ENCODE measurements at regions not wholly inside any gene's neighbourhood (a gene's known extent, or its start where the extent isn't known, plus 50 kb on each side); places are given as distances from the start of the nearest gene placed in this dataset.

GRCh38 chr21:25097648-25098047 lies 509.6 kb downstream of the MRPL39 start:
- Mint-ChIP-seq H3K4me1 (peaks cover 8% of the 10 kb centered on the region), H3K27me3 (no peaks in the 10 kb centered on the region), H3K27ac (peak overlapping the region; percentile 39), H3K4me3 (no peak overlapping the region), H3K36me3 (no peaks in the 10 kb centered on the region), H3K9me3 (no peaks in the 10 kb centered on the region)
- DNase-seq (ENCODE audit: low spot score in 2 of 2) (no peak), ATAC-seq (ENCODE audit: low read depth) (no peak)

GRCh38 chr21:25094695-25095094 lies 512.6 kb downstream of the MRPL39 start:
- H3K27me3 Mint-ChIP-seq = no peaks in the 10 kb centered on the region
- H3K4me1 Mint-ChIP-seq = peaks cover 8% of the 10 kb centered on the region
- no peak overlapping the region for H3K4me3 Mint-ChIP-seq
- no peak for ATAC-seq (ENCODE audit: low read depth)
- H3K27ac Mint-ChIP-seq = no peak overlapping the region
- peaks cover 2% of the 10 kb centered on the region for H3K9me3 Mint-ChIP-seq
- no peak for DNase-seq (ENCODE audit: low spot score in 2 of 2)
- no peaks in the 10 kb centered on the region for H3K36me3 Mint-ChIP-seq

GRCh38 chr21:25092441-25093011 lies 514.8 kb downstream of the MRPL39 start:
- Mint-ChIP-seq H3K4me3 (no peak overlapping the region), H3K36me3 (no peaks in the 10 kb centered on the region), H3K27me3 (no peaks in the 10 kb centered on the region), H3K27ac (no peak overlapping the region), H3K4me1 (peaks cover 5% of the 10 kb centered on the region), H3K9me3 (peaks cover 2% of the 10 kb centered on the region)
- ATAC-seq (ENCODE audit: low read depth) = no peak
- no peak for DNase-seq (ENCODE audit: low spot score in 2 of 2)

GRCh38 chr21:25081096-25081495 lies 526.2 kb downstream of the MRPL39 start:
- no peak overlapping the region for H3K27ac Mint-ChIP-seq

GRCh38 chr21:25080661-25081060 lies 526.6 kb downstream of the MRPL39 start:
- ATAC-seq (ENCODE audit: low read depth) (no peak), DNase-seq (ENCODE audit: low spot score in 2 of 2) (no peak)
- no peaks in the 10 kb centered on the region for H3K9me3 Mint-ChIP-seq
- no peaks in the 10 kb centered on the region for H3K4me1 Mint-ChIP-seq
- H3K27me3 Mint-ChIP-seq = no peaks in the 10 kb centered on the region
- no peak overlapping the region for H3K4me3 Mint-ChIP-seq
- no peak overlapping the region for H3K27ac Mint-ChIP-seq
- H3K36me3 Mint-ChIP-seq = no peaks in the 10 kb centered on the region

More at GRCh38 chr21:25081096-25081495, 526.2 kb downstream of the MRPL39 start:
- ATAC-seq (ENCODE audit: low read depth) (no peak), DNase-seq (ENCODE audit: low spot score in 2 of 2) (no peak)
- Mint-ChIP-seq H3K4me1 (no peaks in the 10 kb centered on the region), H3K36me3 (no peaks in the 10 kb centered on the region), H3K9me3 (no peaks in the 10 kb centered on the region), H3K27me3 (no peaks in the 10 kb centered on the region), H3K4me3 (no peak overlapping the region)

- no peak for ATAC-seq (ENCODE audit: low read depth)
- Mint-ChIP-seq H3K27ac (no peak overlapping the region), H3K36me3 (no peaks in the 10 kb centered on the region), H3K4me1 (no peaks in the 10 kb centered on the region), H3K27me3 (no peaks in the 10 kb centered on the region), H3K4me3 (no peak overlapping the region), H3K9me3 (no peaks in the 10 kb centered on the region)
- no peak for DNase-seq (ENCODE audit: low spot score in 2 of 2)
These were observed 527.1 kb downstream of the MRPL39 start for GRCh38 chr21:25080141-25080540.

- Mint-ChIP-seq H3K36me3 (no peaks in the 10 kb centered on the region), H3K27ac (no peak overlapping the region), H3K4me3 (no peak overlapping the region), H3K27me3 (no peaks in the 10 kb centered on the region), H3K9me3 (no peaks in the 10 kb centered on the region), H3K4me1 (no peaks in the 10 kb centered on the region)
- ATAC-seq (ENCODE audit: low read depth) (no peak), DNase-seq (ENCODE audit: low spot score in 2 of 2) (no peak)
These were observed 528.2 kb downstream of the MRPL39 start for GRCh38 chr21:25079053-25079452.

- peaks cover 5% of the 10 kb centered on the region for H3K4me1 Mint-ChIP-seq
- H3K9me3 Mint-ChIP-seq = peaks cover 3% of the 10 kb centered on the region
- DNase-seq (ENCODE audit: low spot score in 2 of 2) (no peak), ATAC-seq (ENCODE audit: low read depth) (peak; percentile 77)
- no peaks in the 10 kb centered on the region for H3K36me3 Mint-ChIP-seq
- no peaks in the 10 kb centered on the region for H3K27me3 Mint-ChIP-seq
- peak overlapping the region; percentile 74 for H3K27ac Mint-ChIP-seq
- no peak overlapping the region for H3K4me3 Mint-ChIP-seq
These were observed 545.2 kb downstream of the MRPL39 start for GRCh38 chr21:25062061-25062460.

- peaks cover 3% of the 10 kb centered on the region for H3K4me1 Mint-ChIP-seq
- DNase-seq (ENCODE audit: low spot score in 2 of 2) (no peak), ATAC-seq (ENCODE audit: low read depth) (no peak)
- no peak overlapping the region for H3K27ac Mint-ChIP-seq
- no peaks in the 10 kb centered on the region for H3K27me3 Mint-ChIP-seq
- H3K4me3 Mint-ChIP-seq = no peak overlapping the region
- peaks cover 8% of the 10 kb centered on the region for H3K9me3 Mint-ChIP-seq
- no peaks in the 10 kb centered on the region for H3K36me3 Mint-ChIP-seq
These were observed 552.6 kb downstream of the MRPL39 start for GRCh38 chr21:25054689-25055088.

- peaks cover 17% of the 10 kb centered on the region for H3K4me1 Mint-ChIP-seq
- ATAC-seq (ENCODE audit: low read depth) = peak; percentile 73
- DNase-seq (ENCODE audit: low spot score in 2 of 2) = peak in 1 of 2 donors; percentile 14
- H3K27me3 Mint-ChIP-seq = no peaks in the 10 kb centered on the region
- no peaks in the 10 kb centered on the region for H3K36me3 Mint-ChIP-seq
- peak overlapping the region; percentile 81 for H3K27ac Mint-ChIP-seq
- H3K9me3 Mint-ChIP-seq = no peaks in the 10 kb centered on the region
- H3K4me3 Mint-ChIP-seq = peak overlapping the region; percentile 81
These were observed 567.6 kb downstream of the MRPL39 start for GRCh38 chr21:25039461-25040380.

GRCh38 chr21:25036775-25037174 lies 570.5 kb downstream of the MRPL39 start:
- H3K36me3 Mint-ChIP-seq = no peaks in the 10 kb centered on the region
- ATAC-seq (ENCODE audit: low read depth) = no peak
- H3K27me3 Mint-ChIP-seq = no peaks in the 10 kb centered on the region
- H3K4me1 Mint-ChIP-seq = peaks cover 17% of the 10 kb centered on the region
- no peak for DNase-seq (ENCODE audit: low spot score in 2 of 2)
- no peaks in the 10 kb centered on the region for H3K9me3 Mint-ChIP-seq
- H3K4me3 Mint-ChIP-seq = no peak overlapping the region
- no peak overlapping the region for H3K27ac Mint-ChIP-seq

- H3K27me3 Mint-ChIP-seq = no peaks in the 10 kb centered on the region
- H3K27ac Mint-ChIP-seq = no peak overlapping the region
- DNase-seq (ENCODE audit: low spot score in 2 of 2) = no peak
- H3K36me3 Mint-ChIP-seq = no peaks in the 10 kb centered on the region
- no peak for ATAC-seq (ENCODE audit: low read depth)
- H3K4me3 Mint-ChIP-seq = no peak overlapping the region
- peaks cover 2% of the 10 kb centered on the region for H3K4me1 Mint-ChIP-seq
- H3K9me3 Mint-ChIP-seq = no peaks in the 10 kb centered on the region
These were observed 575.5 kb downstream of the MRPL39 start for GRCh38 chr21:25031750-25032149.

GRCh38 chr21:25029580-25029979 lies 577.7 kb downstream of the MRPL39 start:
- Mint-ChIP-seq H3K4me3 (no peak overlapping the region), H3K9me3 (no peaks in the 10 kb centered on the region), H3K36me3 (no peaks in the 10 kb centered on the region), H3K27me3 (no peaks in the 10 kb centered on the region), H3K27ac (peak overlapping the region; percentile 16), H3K4me1 (no peaks in the 10 kb centered on the region)
- DNase-seq (ENCODE audit: low spot score in 2 of 2) (no peak), ATAC-seq (ENCODE audit: low read depth) (no peak)

GRCh38 chr21:25025596-25025995 lies 581.7 kb downstream of the MRPL39 start:
- H3K36me3 Mint-ChIP-seq = no peaks in the 10 kb centered on the region
- no peak for ATAC-seq (ENCODE audit: low read depth)
- H3K27me3 Mint-ChIP-seq = no peaks in the 10 kb centered on the region
- H3K27ac Mint-ChIP-seq = no peak overlapping the region
- H3K9me3 Mint-ChIP-seq = no peaks in the 10 kb centered on the region
- DNase-seq (ENCODE audit: low spot score in 2 of 2) = no peak
- no peaks in the 10 kb centered on the region for H3K4me1 Mint-ChIP-seq
- no peak overlapping the region for H3K4me3 Mint-ChIP-seq

All from memory B cell (primary cell).